CD4-positive, CD25-positive, alpha-beta regulatory T cell (primary cell): ENCODE measurements at regions not wholly inside any gene's neighbourhood (a gene's known extent, or its start where the extent isn't known, plus 50 kb on each side); places are given as distances from the start of the nearest gene placed in this dataset.
A peak's percentile ranks its signal among the peaks of the same experiment; 100 is the strongest.
"Not testable (repeated sequence)": the region's sequence is repeated elsewhere in the genome, so short reads cannot be mapped to it uniquely, and the experiment has no call there.

Experiments used
- ATAC-seq, 2 donors: fragments of 150-1000 bp; cut with Tn5 transposase; one replicate each; pipeline ENCODE4 v1.10.0; 2021; ENCODE audit warnings: low read depth in 2 of 2, moderate number of reproducible peaks in 2 of 2, moderate library complexity in 1 of 2
- DNase-seq, 3 donors: peaks; one replicate each; pipeline versions ENCODE4 v3.0.0 to v3.0.0-alpha.2; 2012 to 2022; ENCODE audit warnings: mixed read lengths in 1 of 3
- H3K27ac ChIP-seq: one replicate; pipeline ENCODE4 v1.7.0; 2013; ENCODE audit warnings: mild to moderate bottlenecking, low read length; ENCODE audit not compliant: insufficient read depth, poor library complexity, severe bottlenecking
- H3K27me3 ChIP-seq: one replicate; pipeline ENCODE4 v1.7.0; 2013; ENCODE audit warnings: low read length; ENCODE audit not compliant: control insufficient read depth, insufficient read depth
- H3K36me3 ChIP-seq: one replicate; pipeline ENCODE4 v1.7.0; 2013; ENCODE audit warnings: mild to moderate bottlenecking, low read length, moderate library complexity; ENCODE audit not compliant: control insufficient read depth, insufficient read depth
- H3K4me1 ChIP-seq: 2 replicates; pipeline ENCODE4 v1.7.0; 2013; ENCODE audit warnings: mild to moderate bottlenecking, low read length; ENCODE audit not compliant: insufficient read depth, control insufficient read depth, poor library complexity, severe bottlenecking
- H3K4me3 ChIP-seq: one replicate; pipeline ENCODE4 v1.7.0; 2013; ENCODE audit warnings: low read depth, mild to moderate bottlenecking, low read length, moderate library complexity
- H3K9me3 ChIP-seq, 2 experiments: 1 replicate in 1 of 2; 2 replicates in 1 of 2; pipeline ENCODE4 v1.7.0; 2013; ENCODE audit warnings: low read length in 2 of 2, mild to moderate bottlenecking in 1 of 2, moderate library complexity in 1 of 2; ENCODE audit not compliant: control insufficient read depth in 2 of 2
- H3K27ac Mint-ChIP-seq, 3 donors: one replicate each; pipeline ENCODE4 v1.8.0; 2020 to 2022; ENCODE audit warnings: mild to moderate bottlenecking in 3 of 3, mixed read lengths in 3 of 3, moderate library complexity in 2 of 3
- H3K27me3 Mint-ChIP-seq: one replicate; pipeline ENCODE4 v1.8.0; 2022; ENCODE audit warnings: mild to moderate bottlenecking, mixed read lengths
- H3K36me3 Mint-ChIP-seq: one replicate; pipeline ENCODE4 v1.8.0; 2020; ENCODE audit warnings: mixed read lengths
- H3K4me1 Mint-ChIP-seq, 4 donors: one replicate each; pipeline ENCODE4 v1.8.0; 2020 to 2022; ENCODE audit warnings: mixed read lengths in 4 of 4, mild to moderate bottlenecking in 1 of 4
- H3K4me3 Mint-ChIP-seq, 4 donors: one replicate each; pipeline ENCODE4 v1.8.0; 2020 to 2022; ENCODE audit warnings: mild to moderate bottlenecking in 4 of 4, mixed read lengths in 4 of 4, moderate library complexity in 3 of 4
- H3K9me3 Mint-ChIP-seq, 7 donors: one replicate each; pipeline ENCODE4 v1.8.0; 2020 to 2022; ENCODE audit warnings: mixed read lengths in 7 of 7, mild to moderate bottlenecking in 3 of 7, moderate library complexity in 2 of 7

GRCh38 chrX:89811440-89811839 is 110.3 kb upstream of the TGIF2LX start:
- H3K36me3 ChIP-seq, H3K27me3 Mint-ChIP-seq, H3K27ac Mint-ChIP-seq: not testable (repeated sequence)

GRCh38 chrX:89839723-89840122 is 82.0 kb upstream of the TGIF2LX start:
- not testable (repeated sequence) for H3K27ac ChIP-seq, H3K4me1 Mint-ChIP-seq, H3K9me3 ChIP-seq, H3K4me3 Mint-ChIP-seq, H3K27me3 ChIP-seq, DNase-seq, H3K36me3 ChIP-seq, ATAC-seq, H3K27me3 Mint-ChIP-seq, H3K36me3 Mint-ChIP-seq, H3K9me3 Mint-ChIP-seq, H3K27ac Mint-ChIP-seq, H3K4me1 ChIP-seq, H3K4me3 ChIP-seq

More at GRCh38 chrX:89811440-89811839, 110.3 kb upstream of the TGIF2LX start:
- H3K9me3 ChIP-seq, H3K9me3 Mint-ChIP-seq, H3K4me1 Mint-ChIP-seq, H3K36me3 Mint-ChIP-seq, H3K27ac ChIP-seq, DNase-seq, H3K4me3 ChIP-seq, ATAC-seq, H3K4me3 Mint-ChIP-seq, H3K4me1 ChIP-seq, H3K27me3 ChIP-seq: not testable (repeated sequence)

GRCh38 chrX:89871662-89872061 is 50.0 kb upstream of the TGIF2LX start:
- H3K27me3 Mint-ChIP-seq, H3K36me3 ChIP-seq, H3K4me1 ChIP-seq, H3K4me3 ChIP-seq, H3K27ac ChIP-seq, ATAC-seq, H3K9me3 ChIP-seq, H3K36me3 Mint-ChIP-seq, H3K4me1 Mint-ChIP-seq, H3K4me3 Mint-ChIP-seq, H3K27me3 ChIP-seq, H3K27ac Mint-ChIP-seq, H3K9me3 Mint-ChIP-seq: not testable (repeated sequence)
- peak in 2 of 3 donors; percentile 28 to 33 for DNase-seq
